IMR-90 (cell line): ENCODE measurements at regions not wholly inside any gene's neighbourhood (a gene's known extent, or its start where the extent isn't known, plus 50 kb on each side); places are given as distances from the start of the nearest gene placed in this dataset.

ENCODE experiments used
- ATAC-seq: fragments of 200-7000 bp; cut with Tn5 transposase; 2 replicates; pipeline ENCODE4 v1.9.1; 2020; ENCODE audit warnings: low read depth, mild to moderate bottlenecking, moderate library complexity
- BruUV-seq: library from RNA; stranded (reverse); fragments of 400-500 nt; replicated peaks from 2 replicates; lab custom pipeline; 2021; lab: Mats Ljungman, UMichigan
- CTCF ChIA-PET: fragments of 300-600 bp; formaldehyde crosslinking; extraction: SDS; loops from one replicate; lab custom pipeline; 2021; ENCODE audit warnings: antibody characterized with exemption; lab: Yijun Ruan, JAX
- POLR2A ChIA-PET: fragments of 300-600 bp; sonication (Branson Sonifier 250); formaldehyde crosslinking; loops from one replicate; lab custom pipeline; 2022; ENCODE audit warnings: antibody characterized with exemption; ENCODE audit not compliant: unreplicated experiment; lab: Charles Lee
- DNase-seq: peaks from one replicate; pipeline ENCODE4 v3.0.0; 2013
- H2AFZ ChIP-seq: replicated peaks from 2 replicates; pipeline ENCODE3; 2013; ENCODE audit warnings: low read length, mild to moderate bottlenecking; ENCODE audit not compliant: poor library complexity
- H2AK5ac ChIP-seq: 2 replicates; pipeline ENCODE4 v1.6.1; 2013; ENCODE audit warnings: low read depth, low read length, inconsistent platforms
- H2AK9ac ChIP-seq: replicated peaks from 2 replicates; pipeline ENCODE3; 2013; ENCODE audit warnings: mild to moderate bottlenecking, low read depth, low read length, moderate library complexity; ENCODE audit not compliant: poor library complexity
- H2BK120ac ChIP-seq: 2 replicates; pipeline ENCODE4 v1.6.1; 2013; ENCODE audit warnings: low read depth, low read length, inconsistent platforms
- H2BK15ac ChIP-seq: 3 replicates; pipeline ENCODE4 v1.6.1; 2013; ENCODE audit warnings: low read depth, low read length, inconsistent platforms
- H2BK20ac ChIP-seq: 2 replicates; pipeline ENCODE4 v1.6.1; 2013; ENCODE audit warnings: low read depth, mild to moderate bottlenecking, inconsistent platforms, low read length, moderate library complexity
- H2BK5ac ChIP-seq: 2 replicates; pipeline ENCODE4 v1.6.1; 2013; ENCODE audit warnings: mild to moderate bottlenecking, low read depth, low read length, inconsistent platforms; ENCODE audit not compliant: poor library complexity, severe bottlenecking
- H3K14ac ChIP-seq: replicated peaks from 2 replicates; pipeline ENCODE4 v1.6.1; 2013; ENCODE audit warnings: low read depth, low read length, inconsistent platforms
- H3K18ac ChIP-seq: 2 replicates; pipeline ENCODE4 v1.6.1; 2013; ENCODE audit warnings: low read depth, low read length, control low read depth
- H3K23ac ChIP-seq: 2 replicates; pipeline ENCODE4 v1.6.1; 2013; ENCODE audit warnings: low read depth, low read length, inconsistent platforms
- H3K27ac ChIP-seq: 2 replicates; pipeline ENCODE4 v1.5.1; 2013; ENCODE audit warnings: mild to moderate bottlenecking, control low read depth, low read length; ENCODE audit not compliant: insufficient read depth
- H3K27me3 ChIP-seq: 2 replicates; pipeline ENCODE4 v1.6.1; 2013; ENCODE audit warnings: low read length; ENCODE audit not compliant: control insufficient read depth, insufficient read depth
- H3K36me3 ChIP-seq: 2 replicates; pipeline ENCODE4 v1.6.1; 2013; ENCODE audit warnings: low read length, mixed read lengths; ENCODE audit not compliant: control insufficient read depth, insufficient read depth
- H3K4ac ChIP-seq: 2 replicates; pipeline ENCODE4 v1.6.1; 2013; ENCODE audit warnings: low read depth, low read length, inconsistent platforms
- H3K4me1 ChIP-seq: 2 replicates; pipeline ENCODE4 v1.6.1; 2013; ENCODE audit warnings: low read length, mixed read lengths; ENCODE audit not compliant: control insufficient read depth, insufficient read depth
- H3K4me2 ChIP-seq: 2 replicates; pipeline ENCODE4 v1.6.1; 2013; ENCODE audit warnings: low read depth, mild to moderate bottlenecking, control low read depth, low read length, moderate library complexity
- H3K4me3 ChIP-seq: 2 replicates; pipeline ENCODE4 v1.5.1; 2013; ENCODE audit warnings: low read depth, mild to moderate bottlenecking, control low read depth, low read length, moderate library complexity; ENCODE audit not compliant: insufficient read depth
- H3K56ac ChIP-seq: 2 replicates; pipeline ENCODE4 v1.6.1; 2013; ENCODE audit warnings: low read length, inconsistent platforms; ENCODE audit not compliant: insufficient read depth; ENCODE audit errors: extremely low read depth
- H3K79me1 ChIP-seq, 2 experiments: 2 replicates each; pipeline ENCODE4 v1.6.1; 2013; ENCODE audit warnings: low read length in 2 of 2, inconsistent platforms in 1 of 2, low read depth in 1 of 2
- H3K9ac ChIP-seq: 2 replicates; pipeline ENCODE4 v1.6.1; 2013; ENCODE audit warnings: low read depth, low read length, control low read depth
- H3K9me1 ChIP-seq: 2 replicates; pipeline ENCODE4 v1.6.1; 2013; ENCODE audit warnings: low read length, inconsistent platforms; ENCODE audit not compliant: insufficient read depth
- H3K9me3 ChIP-seq: 2 replicates; pipeline ENCODE4 v1.6.1; 2013; ENCODE audit warnings: low read length; ENCODE audit not compliant: control insufficient read depth, insufficient read depth
- H4K20me1 ChIP-seq: 2 replicates; pipeline ENCODE4 v1.6.1; 2013; ENCODE audit warnings: low read length, inconsistent platforms; ENCODE audit not compliant: insufficient read depth
- H4K5ac ChIP-seq: 2 replicates; pipeline ENCODE4 v1.6.1; 2013; ENCODE audit warnings: mild to moderate bottlenecking, low read depth, low read length, control low read depth
- H4K8ac ChIP-seq, 2 experiments: 2 replicates each; pipeline ENCODE4 v1.6.1; 2013; ENCODE audit warnings: low read depth in 2 of 2, low read length in 2 of 2, control low read depth in 1 of 2, inconsistent platforms in 1 of 2
- H4K91ac ChIP-seq: 2 replicates; pipeline ENCODE4 v1.6.1; 2013; ENCODE audit warnings: low read depth, low read length, inconsistent platforms; ENCODE audit not compliant: insufficient read depth
- CEBPB ChIP-seq: IDR thresholded peaks from 2 replicates; pipeline ENCODE4 v1.6.1; 2012; ENCODE audit warnings: low read depth, low read length, improper control_type of control experiment
- FOS ChIP-seq: fragments of 150-350 bp; IDR thresholded peaks from 2 replicates; pipeline ENCODE4 v1.6.1; 2016; ENCODE audit warnings: low read depth, low read length
- MAFK ChIP-seq: IDR thresholded peaks from 2 replicates; pipeline ENCODE4 v1.6.1; 2012; ENCODE audit warnings: low read depth, low read length, improper control_type of control experiment
- MAZ ChIP-seq: IDR thresholded peaks from 2 replicates; pipeline ENCODE4 v1.6.1; 2012; ENCODE audit warnings: low read depth, mild to moderate bottlenecking, low read length, improper control_type of control experiment, moderate library complexity, borderline replicate concordance
- NFE2L2 ChIP-seq: fragments of 150-350 bp; IDR thresholded peaks from 2 replicates; pipeline ENCODE4 v1.6.1; 2016; ENCODE audit warnings: low read depth, mild to moderate bottlenecking, low read length
- POLR2A ChIP-seq: IDR thresholded peaks from 2 replicates; pipeline ENCODE4 v1.6.1; 2012; ENCODE audit warnings: mild to moderate bottlenecking, low read depth, low read length
- RAD21 ChIP-seq: IDR thresholded peaks from 2 replicates; pipeline ENCODE4 v1.6.1; 2012; ENCODE audit warnings: low read length, improper control_type of control experiment
- RCOR1 ChIP-seq: IDR thresholded peaks from 2 replicates; pipeline ENCODE4 v1.6.1; 2012; ENCODE audit warnings: mild to moderate bottlenecking, low read length, improper control_type of control experiment; ENCODE audit not compliant: insufficient replicate concordance
- RFX5 ChIP-seq: IDR thresholded peaks from 2 replicates; pipeline ENCODE4 v1.8.0; 2012; ENCODE audit warnings: low read depth, mild to moderate bottlenecking, low read length, moderate library complexity
- WGBS, 2 experiments: methylation state at CpG; one replicate each; pipeline versions ENCODE4 v1.1.5 to v1.1.7; 2013; ENCODE audit warnings: missing lambda C conversion rate in 2 of 2; ENCODE audit not compliant: insufficient read length in 1 of 2; ENCODE audit errors: extremely low coverage in 2 of 2; 5-methylcytosine and 5-hydroxymethylcytosine counted together
- dilution Hi-C: fragments of 300-500 bp; cut with HindIII; formaldehyde crosslinking; loops from one replicate; pipeline ENCODE4 v1.14.3; 2018; ENCODE audit warnings: low sequenced_read_pairs; ENCODE audit not compliant: unreplicated experiment
- in situ Hi-C: fragments of 300-500 bp; cut with MboI; formaldehyde crosslinking; loops from 3 replicates; pipeline ENCODE4 v1.14.3; 2019; ENCODE audit warnings: low sequenced_read_pairs, inconsistent platforms, mixed read lengths
- intact Hi-C: fragments of 100-400 bp; cut with micrococcal nuclease; formaldehyde crosslinking; loops from 2 replicates; pipeline ENCODE4 v1.10.0; 2022
- TF ChIP-seq, protein P1 (sequence below): fragments of 150-350 bp; IDR thresholded peaks from 2 replicates; pipeline ENCODE4 v1.6.1; 2016; ENCODE audit warnings: low read depth, mild to moderate bottlenecking, low read length, moderate library complexity, borderline replicate concordance

DNA sequence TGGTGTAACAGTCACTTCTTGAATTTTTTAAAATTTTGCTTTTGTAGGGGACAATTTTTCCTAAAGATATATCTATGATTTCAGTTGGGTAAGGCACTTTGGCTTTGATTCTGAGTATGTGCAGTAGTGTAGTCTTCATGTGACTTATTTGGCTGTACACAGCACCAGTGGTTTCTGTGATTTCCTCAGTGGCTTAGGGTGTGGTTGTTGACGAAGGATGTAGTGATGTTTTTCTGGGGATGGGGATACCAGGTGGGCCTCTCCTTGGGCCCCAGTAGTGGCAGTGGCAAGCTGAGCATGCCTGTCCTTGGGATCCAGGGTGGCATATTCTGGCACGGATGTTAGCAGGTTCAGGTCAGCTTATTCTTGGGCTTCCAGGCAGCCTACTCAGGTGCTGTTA is 364.9 kb upstream of the CADM1 start:
- H2AK5ac ChIP-seq = no peak overlapping the region
- WGBS, 2 experiments = 93% methylated on average over 2 of the region's 2 CpGs; no CpG with 5 or more reads in 1 of the 2 experiments
- no TSS peak for BruUV-seq

More for the DNA sequence above, 364.9 kb upstream of the CADM1 start:
- H3K27ac ChIP-seq = no peak overlapping the region
- H2AK9ac ChIP-seq = no peak overlapping the region
- no peaks in the 10 kb centered on the region for H3K9me3 ChIP-seq
- no peak overlapping the region for H3K4ac ChIP-seq
- H3K18ac ChIP-seq = no peak overlapping the region
- intact Hi-C loops (loop anchor here (10.0 kb wide), 1 partner anchor 534 kb away; no protein-coding TSS in a partner anchor), dilution Hi-C loops (no loop called here), in situ Hi-C loops (no loop called here)
- POLR2A ChIA-PET = no interaction called here
- H2BK20ac ChIP-seq = no peak overlapping the region
- H3K79me1 ChIP-seq = no peaks in the 10 kb centered on the region
- peak overlapping the region; percentile 33 for H2AFZ ChIP-seq
- H4K5ac ChIP-seq = no peak overlapping the region
- no peak overlapping the region for H3K4me3 ChIP-seq
- H3K23ac ChIP-seq = no peak overlapping the region
- ATAC-seq (no peak), DNase-seq (no peak)
- no peaks in the 10 kb centered on the region for H3K9me1 ChIP-seq
- H3K36me3 ChIP-seq = no peaks in the 10 kb centered on the region
- CTCF ChIA-PET = no interaction called here
- H3K4me1 ChIP-seq = no peaks in the 10 kb centered on the region; the same call in 1 of the 2 replicates
- no peak overlapping the region for H3K14ac ChIP-seq
- H4K20me1 ChIP-seq = no peaks in the 10 kb centered on the region
- H3K27me3 ChIP-seq = no peaks in the 10 kb centered on the region; the same call in 1 of the 2 replicates
- TF ChIP-seq NFE2L2 (no peak), CEBPB (no peak), MAFK (no peak), RFX5 (no peak), MAZ (no peak), RCOR1 (no peak), POLR2A (no peak), RAD21 (no peak), FOS (no peak)
- TF ChIP-seq, protein P1, sequence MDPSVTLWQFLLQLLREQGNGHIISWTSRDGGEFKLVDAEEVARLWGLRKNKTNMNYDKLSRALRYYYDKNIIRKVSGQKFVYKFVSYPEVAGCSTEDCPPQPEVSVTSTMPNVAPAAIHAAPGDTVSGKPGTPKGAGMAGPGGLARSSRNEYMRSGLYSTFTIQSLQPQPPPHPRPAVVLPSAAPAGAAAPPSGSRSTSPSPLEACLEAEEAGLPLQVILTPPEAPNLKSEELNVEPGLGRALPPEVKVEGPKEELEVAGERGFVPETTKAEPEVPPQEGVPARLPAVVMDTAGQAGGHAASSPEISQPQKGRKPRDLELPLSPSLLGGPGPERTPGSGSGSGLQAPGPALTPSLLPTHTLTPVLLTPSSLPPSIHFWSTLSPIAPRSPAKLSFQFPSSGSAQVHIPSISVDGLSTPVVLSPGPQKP = no peak
- no peak overlapping the region for H2BK15ac ChIP-seq
- H3K56ac ChIP-seq = no peak overlapping the region
- no peak overlapping the region for H2BK5ac ChIP-seq
- no peak overlapping the region for H4K91ac ChIP-seq
- no peak overlapping the region for H3K4me2 ChIP-seq
- H2BK120ac ChIP-seq = no peak overlapping the region
- H3K9ac ChIP-seq = no peak overlapping the region
- H4K8ac ChIP-seq = no peak overlapping the region
